ENCODE measurements at regions not wholly inside any gene's neighbourhood (a gene's known extent, or its start where the extent isn't known, plus 50 kb on each side); places are given as distances from the start of the nearest gene placed in this dataset.
A peak's percentile ranks its signal among the peaks of the same experiment; 100 is the strongest.

DNA sequence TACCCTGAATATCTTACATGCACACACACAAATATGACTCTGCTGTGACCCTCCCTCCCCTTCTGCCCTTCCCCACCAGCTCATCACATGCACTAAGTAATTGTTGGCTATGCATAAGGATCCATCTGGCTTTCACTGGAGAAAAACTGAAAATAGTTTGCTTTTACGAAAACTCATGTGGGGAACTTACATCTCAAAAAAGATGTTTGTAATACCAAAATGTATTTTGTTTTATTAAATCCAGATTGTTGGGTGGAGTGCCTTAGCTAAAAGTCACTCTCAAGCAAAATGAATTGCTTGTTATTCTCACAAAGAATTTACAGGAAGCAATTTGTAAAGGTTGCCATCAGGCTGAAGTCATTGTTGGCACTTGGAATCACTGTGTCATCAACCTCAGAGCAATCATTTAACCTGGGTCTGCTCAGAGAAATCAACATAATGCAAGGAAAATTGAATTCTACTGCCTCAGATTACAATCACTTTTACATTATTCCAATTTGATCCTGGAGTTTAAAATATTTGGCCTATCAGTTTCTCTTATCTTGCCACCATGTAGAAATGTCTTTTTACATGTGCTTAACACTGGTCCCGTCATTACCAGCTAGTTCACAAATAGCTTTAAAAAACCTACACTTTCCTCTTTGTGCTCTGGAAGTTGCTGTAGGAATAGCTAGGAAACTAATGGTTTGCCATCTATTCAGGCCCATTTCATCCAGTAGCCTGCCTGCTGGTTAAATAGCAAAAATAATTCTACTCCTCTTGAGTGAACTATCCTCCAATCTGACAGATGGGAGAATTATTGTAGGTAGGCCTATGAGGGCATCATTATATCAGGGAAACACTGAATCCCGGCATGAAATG lies 90.3 kb upstream of the TMEM17 start:
- no peak for DNase-seq (ENCODE audit: low read depth)

DNA sequence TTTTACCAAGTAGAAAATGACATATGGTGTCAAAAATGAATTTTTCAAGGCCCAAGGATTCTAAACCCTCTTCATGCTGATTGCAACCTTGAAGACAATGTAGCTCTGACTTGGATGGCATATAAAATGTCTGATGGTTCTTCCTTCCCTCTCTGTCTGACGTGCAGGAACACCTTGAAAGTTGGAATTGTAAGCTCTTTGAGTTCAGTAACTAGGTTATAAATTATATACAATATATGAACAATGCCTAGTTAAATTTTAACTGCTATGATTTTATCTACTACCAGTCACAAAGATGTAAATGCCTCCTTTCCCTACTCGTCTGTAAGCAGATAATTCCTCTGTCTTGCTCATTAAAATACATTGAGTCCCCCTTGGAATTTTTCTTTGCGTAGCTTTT lies 89.5 kb upstream of the TMEM17 start:
- DNase-seq (ENCODE audit: low read depth), result no peak

DNA sequence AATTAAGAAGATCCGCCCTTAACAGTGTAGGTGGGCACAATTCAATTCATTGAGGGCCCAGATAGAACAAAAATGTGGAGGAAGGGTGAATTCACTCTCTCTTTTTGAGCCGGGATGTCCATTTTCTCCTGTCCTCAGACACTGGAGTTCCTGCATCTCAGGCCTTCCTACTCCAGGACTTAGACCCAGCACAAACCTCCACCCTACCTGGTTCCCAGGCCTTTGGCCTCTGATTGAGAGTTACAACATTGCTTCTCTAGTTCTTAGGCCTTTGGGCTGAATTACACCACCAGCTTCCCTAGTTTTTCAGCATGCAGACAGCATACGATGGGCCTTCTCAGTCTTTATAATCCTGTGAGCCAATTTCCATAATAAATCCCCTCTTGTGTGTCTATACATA lies 87.8 kb upstream of the TMEM17 start:
- no peak for DNase-seq (ENCODE audit: low read depth)

DNA sequence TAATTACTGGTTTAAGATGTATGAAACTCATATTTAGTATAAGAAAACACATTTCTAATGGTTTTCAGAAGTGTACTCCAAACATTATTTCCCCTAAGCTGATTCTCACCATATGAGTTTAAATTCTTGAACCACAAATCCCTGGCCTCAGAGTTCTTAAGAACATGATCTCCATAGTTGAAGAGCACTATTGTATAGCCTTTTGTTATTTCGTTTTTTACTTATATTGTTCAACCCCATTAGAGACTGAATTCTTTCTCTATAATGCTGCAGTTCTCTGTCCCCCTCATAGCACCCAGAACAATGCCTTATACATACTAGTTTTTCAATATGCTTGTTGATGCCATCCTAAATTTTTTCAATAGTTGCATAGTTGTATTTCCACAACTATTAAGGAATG lies 85.5 kb upstream of the TMEM17 start:
- DNase-seq (ENCODE audit: low read depth), result no peak

DNA sequence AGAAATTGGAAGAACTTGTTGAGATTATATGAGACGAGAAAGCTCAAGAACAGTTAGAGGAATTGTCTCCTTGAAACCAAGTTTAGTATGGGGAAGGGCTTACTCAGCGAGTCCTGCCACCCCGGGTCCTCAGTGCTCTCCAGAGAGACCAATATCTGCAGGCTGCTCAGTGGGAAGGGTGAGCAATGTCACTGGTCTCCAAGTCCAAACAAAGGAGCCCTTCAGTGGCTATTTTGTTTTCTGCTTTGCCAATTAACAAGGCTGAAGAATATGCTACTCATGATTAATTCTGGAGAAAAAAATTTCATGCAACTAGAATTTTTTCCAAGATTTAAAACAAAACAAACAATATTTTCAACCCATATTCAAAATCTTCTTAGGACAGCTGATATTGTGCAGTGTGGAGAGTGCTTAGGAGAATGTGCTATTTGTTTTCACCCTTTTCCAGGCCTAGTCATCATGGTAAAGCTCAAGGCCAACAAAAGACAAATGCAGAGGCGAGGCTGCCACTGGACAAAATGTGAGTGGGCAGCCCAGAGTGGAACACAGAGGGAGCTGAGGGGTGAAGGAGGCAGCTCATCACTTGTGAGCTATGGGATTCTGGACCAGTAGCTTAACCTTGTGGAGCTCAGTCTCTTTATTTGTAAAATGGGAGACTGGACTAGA lies 83.8 kb upstream of the TMEM17 start:
- DNase-seq (ENCODE audit: low read depth), result no peak

DNA sequence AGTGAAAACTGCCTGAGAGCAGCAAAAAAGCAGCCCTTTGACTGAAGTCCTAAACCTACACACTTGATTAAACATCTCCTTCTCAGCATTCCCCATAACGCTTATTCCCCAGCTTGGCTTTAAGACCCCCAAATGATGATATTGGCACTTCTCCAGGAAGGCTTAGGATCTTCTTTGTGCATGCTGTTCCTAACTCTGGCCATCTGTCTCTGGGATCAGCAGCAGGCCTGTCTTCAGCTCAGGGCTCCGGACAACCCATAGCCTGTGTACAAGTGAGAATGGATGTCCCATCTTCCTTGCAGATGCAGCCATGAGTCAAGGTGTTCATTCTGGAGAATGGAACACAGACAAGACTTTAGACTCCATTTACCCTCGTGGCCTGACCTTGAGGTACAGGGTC lies 81.6 kb upstream of the TMEM17 start:
- DNase-seq (ENCODE audit: low read depth), result no peak

DNA sequence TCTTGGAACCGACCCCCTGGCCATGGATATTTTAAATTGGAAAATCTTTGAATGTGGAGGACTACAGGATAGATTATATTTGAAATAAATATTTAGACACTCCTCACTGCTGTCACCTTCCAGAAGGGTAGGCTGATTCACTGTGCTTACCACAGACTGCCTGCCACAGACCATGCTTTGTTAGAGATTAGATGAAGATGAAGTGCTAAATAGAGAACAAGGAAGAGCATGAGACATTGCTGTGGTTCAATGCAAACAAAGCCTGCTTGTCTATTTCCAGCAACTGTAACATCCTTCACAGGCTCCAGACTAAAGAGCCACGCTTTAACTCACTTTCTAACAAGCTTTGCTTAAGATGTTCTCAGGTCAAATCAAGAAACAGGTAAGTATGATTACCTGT lies 81.0 kb upstream of the TMEM17 start:
- DNase-seq (ENCODE audit: low read depth), result no peak

DNA sequence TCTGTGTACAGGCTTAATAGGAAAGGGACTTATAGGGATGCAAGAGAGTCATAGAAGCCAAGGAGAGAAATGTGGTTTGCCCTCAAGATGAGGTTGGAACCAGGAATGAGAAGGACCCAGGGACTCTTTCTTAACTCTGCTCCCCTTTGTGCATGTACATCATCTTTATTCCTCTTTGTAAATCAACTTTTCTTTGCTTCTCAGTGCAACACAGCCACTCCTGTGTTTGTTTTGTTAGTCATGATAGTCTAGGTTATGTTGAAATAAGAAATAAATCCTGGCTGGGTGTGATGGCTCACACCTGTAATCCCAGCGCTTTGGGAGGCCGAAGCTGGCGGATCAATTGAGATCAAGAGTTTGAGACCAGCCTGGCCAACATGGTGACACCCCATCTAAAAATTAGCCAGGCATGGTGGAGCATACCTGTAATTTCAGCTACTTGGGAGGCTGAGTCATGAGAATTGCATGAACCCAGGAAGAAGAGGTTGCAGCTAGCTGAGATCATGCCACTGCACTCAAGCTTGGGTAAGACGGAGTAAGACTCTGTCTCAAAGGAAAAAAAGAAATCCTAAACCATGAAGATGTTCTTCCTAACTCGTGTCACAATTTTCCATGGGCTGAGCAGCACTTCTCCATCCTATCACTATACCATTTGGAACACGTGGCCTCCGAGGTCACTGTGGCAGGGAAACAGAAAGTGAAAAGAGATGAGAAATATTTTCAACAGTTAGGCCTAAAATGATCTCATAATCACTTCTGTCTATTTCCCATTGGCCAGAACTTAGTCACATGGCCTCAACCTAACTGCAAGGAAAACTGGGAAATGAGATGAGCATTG lies 73.0 kb upstream of the TMEM17 start:
- DNase-seq (ENCODE audit: low read depth), result peak; percentile 61

DNA sequence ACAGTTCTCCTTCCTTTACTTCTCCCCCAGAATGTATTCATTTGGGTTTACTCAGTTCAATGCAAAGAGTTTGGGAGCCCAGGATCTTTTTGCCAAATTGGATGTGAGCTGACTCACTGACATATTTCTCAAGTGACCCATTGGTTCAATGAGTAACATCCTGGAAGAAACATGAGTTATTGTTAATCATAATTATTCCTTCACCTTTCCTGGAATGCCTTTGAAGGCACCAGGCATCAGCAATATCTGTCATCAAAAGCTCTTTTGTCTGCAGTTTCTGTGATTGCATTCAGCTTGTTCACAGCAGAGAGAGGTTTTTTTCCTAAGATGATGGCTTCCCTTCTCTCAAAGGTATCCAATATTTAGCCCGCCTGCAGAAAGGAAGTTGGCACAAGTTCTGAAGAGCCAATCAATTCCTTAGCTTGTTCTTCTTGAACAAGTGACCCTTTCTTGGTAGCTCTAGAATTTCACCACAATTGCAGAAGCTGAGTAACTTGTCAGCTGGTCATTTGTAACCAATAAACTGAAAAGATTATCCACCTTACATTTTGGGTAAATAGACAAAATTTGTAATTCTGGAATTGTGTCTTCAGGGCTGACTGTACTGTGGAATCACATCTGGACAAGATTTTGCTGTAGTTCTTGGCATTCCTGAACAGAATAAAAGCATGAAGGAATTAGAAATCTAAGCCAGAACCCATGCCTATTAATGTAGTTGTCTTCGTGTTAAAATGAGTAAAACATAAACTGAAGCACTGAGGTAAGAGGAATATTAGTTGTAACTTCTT lies 72.2 kb upstream of the TMEM17 start:
- peak; percentile 63 for DNase-seq (ENCODE audit: low read depth)

DNA sequence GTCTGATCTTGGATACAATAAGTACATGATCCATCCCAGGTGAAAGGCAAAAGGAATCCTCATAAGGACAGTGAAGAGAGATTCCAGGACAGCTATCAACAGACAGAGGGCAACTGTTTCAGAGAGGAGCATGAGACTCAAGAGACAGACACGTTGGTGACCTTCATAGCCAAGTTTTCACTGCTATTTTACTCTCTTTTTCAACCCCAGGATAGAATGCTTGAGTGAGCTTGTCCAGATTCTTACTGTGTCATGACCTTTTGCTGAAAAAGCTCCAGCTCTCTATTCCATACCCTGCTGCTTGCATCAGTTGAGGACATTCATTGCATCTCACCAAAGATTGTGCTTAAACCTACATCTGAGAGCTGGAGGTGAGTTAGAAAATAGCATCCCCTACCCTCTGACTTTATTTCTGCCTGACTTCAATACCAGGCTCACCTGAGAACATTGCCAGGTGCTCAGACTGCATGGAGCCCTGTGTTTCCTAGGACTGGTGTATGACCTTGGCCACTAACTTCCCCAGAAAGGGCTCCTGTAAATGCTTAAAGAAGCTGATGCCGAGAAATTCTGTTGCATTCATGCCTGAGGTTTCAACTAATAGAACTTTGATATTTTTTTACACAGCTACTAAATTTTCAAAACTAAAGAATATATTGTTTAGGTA lies 70.4 kb upstream of the TMEM17 start:
- DNase-seq (ENCODE audit: low read depth), result no peak

DNA sequence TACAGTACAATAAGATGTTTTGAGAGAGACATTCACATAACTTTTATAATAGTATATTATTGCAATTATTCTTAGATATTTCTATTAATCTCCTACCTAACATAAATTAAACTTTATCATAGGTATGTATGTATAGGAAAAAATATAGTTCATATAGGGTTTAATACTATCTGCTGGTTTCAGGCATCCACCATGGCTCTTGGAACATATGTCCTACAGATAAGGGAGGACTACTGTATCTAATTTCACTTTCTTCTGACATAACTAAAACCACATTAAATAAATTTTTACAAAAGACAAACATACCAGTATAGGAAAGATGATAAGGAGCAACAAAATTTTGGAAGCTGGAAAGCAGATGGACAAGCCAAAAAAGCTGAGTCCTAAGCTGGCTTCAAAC lies 67.9 kb upstream of the TMEM17 start:
- no peak for DNase-seq (ENCODE audit: low read depth)

DNA sequence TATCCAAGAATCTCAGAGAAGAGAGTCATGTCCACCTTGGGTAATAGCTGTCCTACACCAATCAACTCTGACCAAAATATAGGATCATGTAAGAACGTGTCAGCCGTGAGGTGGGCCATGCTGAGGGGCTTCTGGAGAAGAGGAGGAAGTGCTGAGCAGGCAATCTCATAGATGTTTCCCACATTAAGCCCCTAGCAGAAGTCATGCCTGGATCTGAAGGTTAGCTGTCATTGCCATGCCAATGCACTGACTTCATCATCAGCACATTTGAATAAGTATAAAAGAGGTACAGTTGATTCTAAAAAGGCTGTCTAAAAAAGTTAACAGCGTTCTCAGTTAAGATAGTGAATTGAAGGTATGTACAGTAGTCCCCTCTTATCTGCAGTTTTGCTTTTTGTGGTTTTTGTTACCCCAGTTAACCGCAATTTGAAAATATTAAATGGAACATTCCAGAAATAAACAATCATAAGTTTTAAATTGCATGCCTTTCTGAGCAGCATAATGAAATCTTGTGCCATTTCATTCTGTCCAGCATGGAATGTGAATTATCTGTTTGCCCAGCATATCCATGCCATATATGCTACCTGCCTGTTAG lies 67.2 kb upstream of the TMEM17 start:
- DNase-seq (ENCODE audit: low read depth), result no peak

DNA sequence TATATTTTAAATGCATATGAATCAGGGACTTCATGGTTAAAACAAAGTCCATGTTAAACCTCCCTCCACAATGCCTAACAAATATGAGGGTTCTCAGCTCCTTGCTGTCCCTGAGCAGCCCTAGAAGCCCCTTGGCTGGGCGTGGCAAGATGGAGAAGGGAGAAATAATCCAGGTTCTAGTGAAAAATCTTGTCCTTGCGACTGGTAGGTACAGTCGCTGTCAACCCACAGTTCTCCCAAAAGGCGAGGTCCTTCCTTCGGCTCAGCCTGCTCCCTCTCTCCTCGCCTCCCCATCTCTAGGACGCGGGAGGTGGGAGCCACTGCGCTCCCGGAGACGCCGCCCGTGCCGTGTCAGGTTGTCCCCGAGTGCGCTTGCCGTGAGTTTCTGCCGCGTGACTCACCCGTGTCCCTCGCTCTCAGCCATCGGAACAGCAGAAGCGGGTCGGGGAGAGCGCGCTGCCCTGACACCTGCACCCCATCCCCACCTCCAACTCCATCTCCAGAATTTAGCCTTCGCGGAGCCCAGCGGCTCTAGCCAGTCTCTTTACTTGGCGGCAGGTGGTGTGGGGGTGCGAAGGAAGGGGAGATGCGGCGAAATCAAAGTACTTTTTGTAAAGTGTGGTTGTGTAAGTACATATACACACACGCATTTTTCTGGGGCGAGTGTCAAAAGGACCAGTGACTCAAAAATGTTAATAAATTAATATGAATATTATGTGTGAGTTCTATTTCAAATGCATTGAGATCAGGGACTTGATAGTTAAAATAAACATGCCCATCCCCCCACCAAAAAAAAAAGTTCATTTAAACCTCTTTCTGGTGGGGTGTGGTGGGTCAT lies 65.1 kb upstream of the TMEM17 start:
- no peak for DNase-seq (ENCODE audit: low read depth)

DNA sequence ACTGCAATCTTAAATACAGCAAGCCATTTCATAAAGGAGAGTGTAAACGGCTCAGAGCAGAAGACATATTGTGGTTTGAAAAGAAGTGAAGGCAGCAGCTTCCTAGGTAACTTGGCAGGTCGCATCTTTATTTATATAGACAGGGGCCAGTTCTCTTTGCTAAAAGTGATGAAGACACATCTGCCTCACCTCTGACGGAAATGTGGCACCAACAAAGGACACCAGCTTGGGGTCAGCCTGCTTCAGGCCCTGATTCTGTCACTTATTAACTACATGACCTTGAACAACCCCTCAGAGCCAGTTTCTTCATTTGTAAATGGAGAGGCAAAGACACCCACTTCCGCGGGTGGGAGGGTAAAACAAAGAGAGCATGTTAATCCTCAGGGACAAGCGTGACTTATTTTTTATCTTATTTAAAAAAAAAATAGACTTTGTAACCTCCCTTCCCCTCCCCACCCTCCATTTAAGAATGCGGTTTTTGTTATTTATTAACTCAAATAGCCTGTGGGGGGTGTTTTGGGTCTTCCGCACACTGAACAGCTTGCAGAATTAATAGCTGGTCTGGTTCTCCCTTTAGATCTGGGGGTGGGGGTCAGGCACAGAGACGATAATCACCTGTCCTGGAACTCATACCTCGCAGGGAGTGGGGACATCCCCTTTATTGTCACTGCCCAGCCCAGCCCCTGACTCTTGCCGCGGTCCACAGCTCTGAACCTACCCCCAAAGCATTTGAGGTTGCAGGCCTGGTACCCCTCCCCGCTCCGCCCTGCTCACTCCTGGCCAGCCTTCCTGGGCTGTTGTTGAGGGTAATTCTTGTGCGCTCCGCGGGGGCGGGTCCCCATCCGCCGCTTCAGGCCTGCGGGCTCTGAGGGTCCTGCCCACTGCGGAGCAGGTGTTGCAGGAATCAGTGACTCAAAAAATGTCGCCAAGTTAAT lies 64.2 kb upstream of the TMEM17 start:
- DNase-seq (ENCODE audit: low read depth), result no peak

DNA sequence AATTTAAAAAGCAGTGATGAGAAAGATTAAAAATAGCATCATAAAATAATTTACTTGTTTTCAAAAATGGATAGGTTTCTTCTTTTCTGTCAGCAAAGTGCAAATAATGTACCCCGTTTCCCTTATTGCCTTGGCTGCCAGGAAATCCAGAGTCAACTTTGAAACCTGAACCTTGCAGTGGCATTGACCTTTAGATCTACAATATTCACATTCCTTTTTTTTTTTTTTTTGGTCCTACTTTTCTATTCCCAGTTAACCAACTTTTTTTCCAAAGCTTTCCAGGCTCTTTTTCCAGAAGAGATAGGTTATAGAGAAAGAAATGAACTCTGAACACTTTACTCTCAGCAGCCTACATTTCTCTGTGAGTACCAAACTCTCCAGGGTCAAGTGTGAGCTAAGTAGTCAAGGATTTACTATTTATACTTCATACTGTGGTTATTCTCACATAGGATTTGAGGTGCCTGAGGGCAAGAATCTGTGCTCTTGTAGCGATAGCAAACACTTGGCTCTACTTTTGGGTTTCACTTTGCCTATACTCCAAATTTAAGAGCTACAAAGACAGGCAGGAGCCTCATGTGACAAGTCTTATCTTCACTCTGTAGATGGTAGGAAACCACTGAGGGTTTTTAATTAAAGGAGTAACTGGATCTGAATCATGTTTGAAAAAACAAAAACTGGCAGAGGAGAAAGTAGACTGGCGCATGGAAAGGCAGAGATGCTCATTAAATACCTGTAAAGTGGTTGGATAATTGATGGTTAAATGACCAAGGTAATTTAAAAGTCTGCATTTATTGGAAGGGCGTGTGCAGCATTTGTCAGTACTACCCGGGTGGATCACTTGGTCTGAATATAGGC lies 63.2 kb upstream of the TMEM17 start:
- DNase-seq (ENCODE audit: low read depth), result no peak

DNA sequence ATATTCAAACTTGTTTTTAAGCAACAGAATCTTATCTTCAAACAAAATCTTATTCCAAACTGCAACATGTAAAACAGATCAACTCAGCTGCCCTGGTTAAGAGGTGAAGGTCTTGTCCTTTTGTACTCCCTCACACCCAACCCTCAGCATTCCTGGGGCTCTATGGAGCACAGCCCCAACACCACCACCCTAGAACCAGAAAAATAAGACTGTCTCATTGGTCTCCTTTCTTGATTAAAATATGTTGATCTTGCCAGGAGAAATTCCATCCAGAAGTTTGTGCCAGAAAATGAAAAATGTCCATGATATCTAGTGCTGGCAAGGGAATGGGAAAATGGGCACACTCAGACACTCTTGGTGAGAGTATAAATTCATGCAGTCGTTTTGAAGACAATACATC lies 62.1 kb upstream of the TMEM17 start:
- no peak for DNase-seq (ENCODE audit: low read depth)

DNA sequence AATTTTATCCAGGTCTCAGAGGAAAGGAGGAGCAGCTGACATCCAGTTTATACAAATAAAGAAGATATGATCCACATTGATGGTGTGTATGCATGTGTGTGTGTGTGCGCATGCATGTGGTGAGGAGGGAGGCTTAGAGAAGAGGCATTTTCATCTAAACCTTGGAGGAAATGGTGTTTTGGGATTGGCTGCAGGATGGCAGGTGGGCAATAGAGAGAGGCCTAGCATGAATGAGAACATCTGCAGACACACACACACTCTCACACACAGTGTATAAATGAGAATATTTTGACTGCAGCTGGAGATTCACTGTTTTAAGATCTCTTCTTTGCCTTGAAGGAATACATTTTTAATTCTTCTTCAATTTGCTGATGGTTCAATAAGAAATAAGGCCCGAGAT lies 61.7 kb upstream of the TMEM17 start:
- no peak for DNase-seq (ENCODE audit: low read depth)

DNA sequence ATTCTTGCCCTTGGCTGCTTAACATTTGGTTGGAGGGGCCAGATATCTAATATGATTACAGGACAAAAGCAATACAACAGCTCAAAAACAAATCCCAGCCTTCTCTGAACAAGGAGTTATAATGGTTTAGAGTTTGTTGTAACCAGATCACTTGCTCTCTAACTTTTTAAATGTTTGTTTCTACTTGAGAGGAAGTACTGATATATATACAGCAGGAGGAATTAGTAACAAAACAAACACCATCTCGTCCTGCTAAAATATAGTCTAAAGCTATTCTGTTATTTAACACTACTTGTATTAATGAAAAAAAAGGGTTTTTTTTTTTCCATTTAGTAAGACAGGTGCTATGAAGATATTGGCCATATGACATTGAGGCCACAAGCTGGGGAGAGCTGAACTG lies 60.9 kb upstream of the TMEM17 start:
- DNase-seq (ENCODE audit: low read depth), result no peak

All from HS-27A (cell line).